CD14-positive monocyte (primary cell): ENCODE measurements at regions not wholly inside any gene's neighbourhood (a gene's known extent, or its start where the extent isn't known, plus 50 kb on each side); places are given as distances from the start of the nearest gene placed in this dataset. TPM values are rescaled to one million over a fixed set of nuclear protein-coding genes. Genes with fewer than 3 reads are reported as not detected.

ENCODE experiments used
- DNase-seq, 3 donors: peaks; one replicate each; pipeline ENCODE4 v3.0.0-alpha.2; 2011 to 2022
- H2AFZ ChIP-seq: 2 replicates; pipeline ENCODE4 v1.6.0; 2012; ENCODE audit warnings: mild to moderate bottlenecking, low read depth, low read length, inconsistent platforms; ENCODE audit not compliant: insufficient read depth, poor library complexity, severe bottlenecking
- H3K27ac ChIP-seq, 2 donors: 1 replicate in 1 of 2; 2 replicates in 1 of 2; pipeline ENCODE4 v1.5.1; 2012 to 2013; ENCODE audit warnings: low read length in 2 of 2, control low read depth in 1 of 2, inconsistent platforms in 1 of 2, low read depth in 1 of 2, mild to moderate bottlenecking in 1 of 2
- H3K27me3 ChIP-seq, 2 donors: one replicate each; pipeline versions ENCODE4 v1.6.0 to v1.6.1; 2011 to 2013; ENCODE audit warnings: low read length in 2 of 2; ENCODE audit not compliant: control insufficient read depth in 2 of 2, insufficient read depth in 2 of 2
- H3K36me3 ChIP-seq, 2 donors: replicated peaks in 1 of 2; 1 replicate in 1 of 2; 2 replicates in 1 of 2; pipeline versions ENCODE4 v1.5.1 to v1.6.1; 2012 to 2013; ENCODE audit warnings: low read length in 2 of 2, control low read depth in 1 of 2, inconsistent platforms in 1 of 2, mild to moderate bottlenecking in 1 of 2; ENCODE audit not compliant: insufficient read depth in 2 of 2, control insufficient read depth in 1 of 2
- H3K4me1 ChIP-seq, 2 donors: 1 replicate in 1 of 2; 2 replicates in 1 of 2; pipeline versions ENCODE4 v1.5.1 to v1.6.1; 2012 to 2013; ENCODE audit warnings: low read length in 2 of 2, control low read depth in 1 of 2, inconsistent platforms in 1 of 2, mild to moderate bottlenecking in 1 of 2, moderate library complexity in 1 of 2; ENCODE audit not compliant: insufficient read depth in 2 of 2, control insufficient read depth in 1 of 2
- H3K4me2 ChIP-seq: replicated peaks from 2 replicates; pipeline ENCODE3; 2012; ENCODE audit warnings: low read length, moderate library complexity, mild to moderate bottlenecking; ENCODE audit not compliant: poor library complexity, severe bottlenecking; ENCODE audit errors: extremely low read depth
- H3K4me3 ChIP-seq, 3 experiments: fragments of 200-600 bp in 1 of 3; sonication (generic) in 1 of 3; replicated peaks in 1 of 3; 1 replicate in 2 of 3; 2 replicates in 1 of 3; pipeline ENCODE4 v1.5.1; 2011 to 2013; ENCODE audit warnings: low read length in 3 of 3, mild to moderate bottlenecking in 3 of 3, control low read depth in 2 of 3, low read depth in 2 of 3, inconsistent platforms in 1 of 3, moderate library complexity in 1 of 3
- H3K79me2 ChIP-seq: 2 replicates; pipeline ENCODE4 v1.6.0; 2012; ENCODE audit warnings: mild to moderate bottlenecking, control low read depth, inconsistent platforms, low read length, moderate library complexity; ENCODE audit not compliant: insufficient read depth
- H3K9ac ChIP-seq: 2 replicates; pipeline ENCODE4 v1.6.0; 2017; ENCODE audit warnings: low read length, mild to moderate bottlenecking; ENCODE audit not compliant: insufficient read depth, poor library complexity, severe bottlenecking
- H3K9me3 ChIP-seq, 2 donors: replicated peaks in 1 of 2; 1 replicate in 1 of 2; 2 replicates in 1 of 2; pipeline versions ENCODE4 v1.5.1 to v1.6.1; 2012 to 2013; ENCODE audit warnings: low read length in 2 of 2, control low read depth in 1 of 2; ENCODE audit not compliant: control insufficient read depth in 1 of 2, insufficient read depth in 1 of 2
- H4K20me1 ChIP-seq: 2 replicates; pipeline ENCODE4 v1.6.0; 2012; ENCODE audit warnings: mild to moderate bottlenecking, low read length, control low read depth, moderate library complexity; ENCODE audit not compliant: insufficient read depth
- H3K27ac Mint-ChIP-seq, 7 donors: one replicate each; pipeline ENCODE4 v1.8.0; 2020; ENCODE audit warnings: mild to moderate bottlenecking in 7 of 7, mixed read lengths in 7 of 7, moderate library complexity in 6 of 7, inconsistent platforms in 2 of 7
- H3K27me3 Mint-ChIP-seq, 3 donors: one replicate each; pipeline ENCODE4 v1.8.0; 2021 to 2022; ENCODE audit warnings: low read depth in 3 of 3, mild to moderate bottlenecking in 3 of 3, mixed read lengths in 3 of 3, moderate library complexity in 3 of 3, inconsistent platforms in 1 of 3
- H3K36me3 Mint-ChIP-seq, 2 donors: one replicate each; pipeline ENCODE4 v1.8.0; 2020; ENCODE audit warnings: mixed read lengths in 2 of 2, inconsistent platforms in 1 of 2, mild to moderate bottlenecking in 1 of 2
- H3K4me1 Mint-ChIP-seq: one replicate; pipeline ENCODE4 v1.8.0; 2020; ENCODE audit warnings: mild to moderate bottlenecking, mixed read lengths
- H3K4me3 Mint-ChIP-seq, 2 donors: one replicate each; pipeline ENCODE4 v1.8.0; 2020; ENCODE audit warnings: mild to moderate bottlenecking in 2 of 2, mixed read lengths in 2 of 2, moderate library complexity in 1 of 2
- H3K9me3 Mint-ChIP-seq, 7 donors: one replicate each; pipeline ENCODE4 v1.8.0; 2020 to 2022; ENCODE audit warnings: mixed read lengths in 7 of 7, mild to moderate bottlenecking in 6 of 7, moderate library complexity in 6 of 7, inconsistent platforms in 2 of 7
- WGBS: methylation state at CpG from one replicate; pipeline ENCODE4 v1.1.5; 2013; ENCODE audit warnings: missing lambda C conversion rate; ENCODE audit not compliant: insufficient coverage; 5-methylcytosine and 5-hydroxymethylcytosine counted together
- intact Hi-C, 2 donors: fragments of 100-400 bp; cut with micrococcal nuclease; formaldehyde crosslinking; loops; one replicate each; pipeline versions ENCODE4 v1.15.0 to v1.15.1; 2023
- small RNA-seq: library from RNA; depleted of rRNA; stranded (forward); fragments of <200 nt; gene quantifications from one replicate; pipeline ENCODE3, GENCODE V24; 2012; ENCODE audit warnings: low read depth; ENCODE audit not compliant: insufficient read length
- TF ChIP-seq, protein P1 (sequence below): fragments of 200-600 bp; IDR thresholded peaks from one replicate; pipeline ENCODE4 v1.8.0; 2022; ENCODE audit warnings: antibody characterized with exemption, mild to moderate bottlenecking

GRCh38 chr7:50834031-50834535 is 51.4 kb upstream of the GRB10 start:
- H3K4me3 Mint-ChIP-seq: no peak overlapping the region
- H3K27me3 Mint-ChIP-seq: peaks cover 0 to 5% (median 1%) of the 10 kb centered on the region in 3 donors
- no peaks in the 10 kb centered on the region for H3K79me2 ChIP-seq
- no peak overlapping the region for H2AFZ ChIP-seq
- H3K36me3 Mint-ChIP-seq: no peaks in the 10 kb centered on the region
- no peak overlapping the region for H3K9ac ChIP-seq
- H3K27me3 ChIP-seq: no peaks in the 10 kb centered on the region
- no peak for DNase-seq
- no peak overlapping the region for H3K27ac ChIP-seq
- intact Hi-C loops: no loop called here
- WGBS: no CpG with 5 or more reads among the region's 1 CpG
- no peaks in the 10 kb centered on the region for H3K4me1 ChIP-seq
- no peak overlapping the region for H3K27ac Mint-ChIP-seq
- H3K4me1 Mint-ChIP-seq: no peaks in the 10 kb centered on the region
- H4K20me1 ChIP-seq: no peaks in the 10 kb centered on the region
- H3K9me3 Mint-ChIP-seq: peaks cover 0 to 6% (median 4%) of the 10 kb centered on the region in 7 donors
- H3K4me2 ChIP-seq: no peak overlapping the region
- H3K4me3 ChIP-seq: no peak overlapping the region
- H3K36me3 ChIP-seq: no peaks in the 10 kb centered on the region
- no peaks in the 10 kb centered on the region for H3K9me3 ChIP-seq
- TF ChIP-seq, protein P1, sequence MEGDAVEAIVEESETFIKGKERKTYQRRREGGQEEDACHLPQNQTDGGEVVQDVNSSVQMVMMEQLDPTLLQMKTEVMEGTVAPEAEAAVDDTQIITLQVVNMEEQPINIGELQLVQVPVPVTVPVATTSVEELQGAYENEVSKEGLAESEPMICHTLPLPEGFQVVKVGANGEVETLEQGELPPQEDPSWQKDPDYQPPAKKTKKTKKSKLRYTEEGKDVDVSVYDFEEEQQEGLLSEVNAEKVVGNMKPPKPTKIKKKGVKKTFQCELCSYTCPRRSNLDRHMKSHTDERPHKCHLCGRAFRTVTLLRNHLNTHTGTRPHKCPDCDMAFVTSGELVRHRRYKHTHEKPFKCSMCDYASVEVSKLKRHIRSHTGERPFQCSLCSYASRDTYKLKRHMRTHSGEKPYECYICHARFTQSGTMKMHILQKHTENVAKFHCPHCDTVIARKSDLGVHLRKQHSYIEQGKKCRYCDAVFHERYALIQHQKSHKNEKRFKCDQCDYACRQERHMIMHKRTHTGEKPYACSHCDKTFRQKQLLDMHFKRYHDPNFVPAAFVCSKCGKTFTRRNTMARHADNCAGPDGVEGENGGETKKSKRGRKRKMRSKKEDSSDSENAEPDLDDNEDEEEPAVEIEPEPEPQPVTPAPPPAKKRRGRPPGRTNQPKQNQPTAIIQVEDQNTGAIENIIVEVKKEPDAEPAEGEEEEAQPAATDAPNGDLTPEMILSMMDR: no peak

GRCh38 chr7:50832744-50833143 is 50.0 kb upstream of the GRB10 start:
- TF ChIP-seq, protein P1: no peak
- no CpG with 5 or more reads among the region's 3 CpGs for WGBS
- no peaks in the 10 kb centered on the region for H3K9me3 ChIP-seq
- no peak overlapping the region for H3K27ac Mint-ChIP-seq
- H4K20me1 ChIP-seq: no peaks in the 10 kb centered on the region
- intact Hi-C loops: no loop called here
- no peaks in the 10 kb centered on the region for H3K4me1 Mint-ChIP-seq
- H3K4me3 ChIP-seq: no peak overlapping the region
- no peak overlapping the region for H3K27ac ChIP-seq
- H3K27me3 Mint-ChIP-seq: peaks cover 0 to 5% (median 1%) of the 10 kb centered on the region in 3 donors
- H3K4me2 ChIP-seq: no peak overlapping the region
- H3K79me2 ChIP-seq: no peaks in the 10 kb centered on the region
- no peak overlapping the region for H3K9ac ChIP-seq
- no peaks in the 10 kb centered on the region for H3K36me3 Mint-ChIP-seq
- H2AFZ ChIP-seq: no peak overlapping the region
- no peak overlapping the region for H3K4me3 Mint-ChIP-seq
- no peaks in the 10 kb centered on the region for H3K27me3 ChIP-seq
- H3K9me3 Mint-ChIP-seq: peaks cover 0 to 5% (median 3%) of the 10 kb centered on the region in 7 donors
- H3K36me3 ChIP-seq: no peaks in the 10 kb centered on the region
- no peaks in the 10 kb centered on the region for H3K4me1 ChIP-seq
- DNase-seq: no peak

Small RNA genes in the stretch of these regions (small RNA-seq; reads per million reads assigned to genes)
- gene AC009296.1: not detected
- gene RF00394: not detected
